Stimulated activated CD8-positive, alpha-beta memory T cell treated with anti-CD3 and anti-CD28 coated beads, Interleukin-2, amount 100 ng/mL, for 1 hour (primary cell): ENCODE measurements at regions not wholly inside any gene's neighbourhood (a gene's known extent, or its start where the extent isn't known, plus 50 kb on each side); places are given as distances from the start of the nearest gene placed in this dataset.

ENCODE experiments used
- DNase-seq, 2 donors: peaks; one replicate each; pipeline ENCODE4 v3.0.0-alpha.2; 2020; ENCODE audit warnings: low read depth in 2 of 2

GRCh38 chr1:58890609-58891008 lies 106.8 kb upstream of the JUN start:
- DNase-seq: no peak

- no peak for DNase-seq
Measured at GRCh38 chr1:58891347-58891746, 107.5 kb upstream of the JUN start.

- no peak for DNase-seq
Measured at GRCh38 chr1:58893257-58893869, 109.5 kb upstream of the JUN start.

GRCh38 chr1:58895082-58895481 lies 111.2 kb upstream of the JUN start:
- no peak for DNase-seq

GRCh38 chr1:58895559-58896145 lies 111.8 kb upstream of the JUN start:
- DNase-seq: no peak

- no peak for DNase-seq
Measured at GRCh38 chr1:58896246-58897183, 112.7 kb upstream of the JUN start.

- no peak for DNase-seq
Measured at GRCh38 chr1:58898739-58899586, 115.1 kb upstream of the JUN start.

- DNase-seq: no peak
Measured at GRCh38 chr1:58899587-58900271, 115.9 kb upstream of the JUN start.

- DNase-seq: no peak
Measured at GRCh38 chr1:58900396-58900795, 116.5 kb upstream of the JUN start.

- DNase-seq: no peak
Measured at GRCh38 chr1:58901008-58901407, 117.2 kb upstream of the JUN start.

- DNase-seq: no peak
Measured at GRCh38 chr1:58902830-58903513, 119.1 kb upstream of the JUN start.

- DNase-seq: peak; percentile 38 to 48
Measured at GRCh38 chr1:58903514-58904298, 119.9 kb upstream of the JUN start.

- no peak for DNase-seq
Measured at GRCh38 chr1:58904299-58905125, 120.7 kb upstream of the JUN start.

GRCh38 chr1:58905126-58905490 lies 121.3 kb upstream of the JUN start:
- DNase-seq: no peak

- DNase-seq: no peak
Measured at GRCh38 chr1:58905628-58906221, 121.9 kb upstream of the JUN start.

- DNase-seq: no peak
Measured at GRCh38 chr1:58907398-58907797, 123.6 kb upstream of the JUN start.

GRCh38 chr1:58908561-58909560 lies 125.0 kb upstream of the JUN start:
- no peak for DNase-seq
